ENCODE measurements at regions not wholly inside any gene's neighbourhood (a gene's known extent, or its start where the extent isn't known, plus 50 kb on each side); places are given as distances from the start of the nearest gene placed in this dataset.

DNA sequence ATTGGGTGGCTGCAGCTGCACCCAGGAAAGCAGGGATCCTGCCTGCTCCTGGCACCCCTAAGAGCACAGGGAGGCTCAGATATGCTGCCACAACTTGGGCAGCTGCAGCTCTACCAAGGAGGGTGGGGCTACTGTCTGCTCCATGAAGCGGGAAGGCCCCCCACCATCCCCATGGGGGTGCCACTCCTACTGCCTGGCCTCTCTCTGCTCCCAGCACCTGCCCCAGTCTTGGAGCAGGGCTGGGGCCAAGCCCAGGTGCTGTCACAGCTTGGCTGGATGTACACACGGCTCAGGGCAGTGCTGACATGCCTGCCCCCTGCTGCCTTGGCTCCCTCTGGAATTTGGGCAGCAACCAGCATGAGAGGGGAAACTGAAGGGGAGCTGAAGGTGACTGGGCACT is 214.7 kb upstream of the PLPPR1 start:
- TF ChIP-seq, protein P1, sequence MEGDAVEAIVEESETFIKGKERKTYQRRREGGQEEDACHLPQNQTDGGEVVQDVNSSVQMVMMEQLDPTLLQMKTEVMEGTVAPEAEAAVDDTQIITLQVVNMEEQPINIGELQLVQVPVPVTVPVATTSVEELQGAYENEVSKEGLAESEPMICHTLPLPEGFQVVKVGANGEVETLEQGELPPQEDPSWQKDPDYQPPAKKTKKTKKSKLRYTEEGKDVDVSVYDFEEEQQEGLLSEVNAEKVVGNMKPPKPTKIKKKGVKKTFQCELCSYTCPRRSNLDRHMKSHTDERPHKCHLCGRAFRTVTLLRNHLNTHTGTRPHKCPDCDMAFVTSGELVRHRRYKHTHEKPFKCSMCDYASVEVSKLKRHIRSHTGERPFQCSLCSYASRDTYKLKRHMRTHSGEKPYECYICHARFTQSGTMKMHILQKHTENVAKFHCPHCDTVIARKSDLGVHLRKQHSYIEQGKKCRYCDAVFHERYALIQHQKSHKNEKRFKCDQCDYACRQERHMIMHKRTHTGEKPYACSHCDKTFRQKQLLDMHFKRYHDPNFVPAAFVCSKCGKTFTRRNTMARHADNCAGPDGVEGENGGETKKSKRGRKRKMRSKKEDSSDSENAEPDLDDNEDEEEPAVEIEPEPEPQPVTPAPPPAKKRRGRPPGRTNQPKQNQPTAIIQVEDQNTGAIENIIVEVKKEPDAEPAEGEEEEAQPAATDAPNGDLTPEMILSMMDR (IDR thresholded peaks at IDR 0.05) = no peak
- TF ChIP-seq POLR2AphosphoS5 (IDR thresholded peaks at IDR 0.05) (no peak), POLR2A (IDR thresholded peaks at IDR 0.05) (no peak)
